Skeletal muscle satellite cell (primary cell): ENCODE measurements at regions not wholly inside any gene's neighbourhood (a gene's known extent, or its start where the extent isn't known, plus 50 kb on each side); places are given as distances from the start of the nearest gene placed in this dataset.
"Not testable (repeated sequence)": the region's sequence is repeated elsewhere in the genome, so short reads cannot be mapped to it uniquely, and the experiment has no call there.

Experiments used
- H3K27me3 ChIP-seq: 2 replicates; pipeline ENCODE4 v1.7.0; 2013; ENCODE audit warnings: low read length; ENCODE audit not compliant: control insufficient read depth, insufficient read depth
- H3K36me3 ChIP-seq: 2 replicates; pipeline ENCODE4 v1.7.0; 2013; ENCODE audit warnings: mild to moderate bottlenecking, control low read depth, low read length; ENCODE audit not compliant: insufficient read depth
- H3K4me1 ChIP-seq: 2 replicates; pipeline ENCODE4 v1.7.0; 2013; ENCODE audit warnings: low read length; ENCODE audit not compliant: control insufficient read depth, insufficient read depth
- H3K4me2 ChIP-seq: 2 replicates; pipeline ENCODE4 v1.7.0; 2013; ENCODE audit warnings: mild to moderate bottlenecking, low read length
- H3K4me3 ChIP-seq: 2 replicates; pipeline ENCODE4 v1.7.0; 2013; ENCODE audit warnings: low read length
- H3K9ac ChIP-seq: 2 replicates; pipeline ENCODE4 v1.7.0; 2013; ENCODE audit warnings: mild to moderate bottlenecking, low read depth, low read length, moderate library complexity
- H3K9me3 ChIP-seq: replicated peaks from 2 replicates; pipeline ENCODE4 v1.7.0; 2013; ENCODE audit warnings: mild to moderate bottlenecking, control low read depth, low read length

DNA sequence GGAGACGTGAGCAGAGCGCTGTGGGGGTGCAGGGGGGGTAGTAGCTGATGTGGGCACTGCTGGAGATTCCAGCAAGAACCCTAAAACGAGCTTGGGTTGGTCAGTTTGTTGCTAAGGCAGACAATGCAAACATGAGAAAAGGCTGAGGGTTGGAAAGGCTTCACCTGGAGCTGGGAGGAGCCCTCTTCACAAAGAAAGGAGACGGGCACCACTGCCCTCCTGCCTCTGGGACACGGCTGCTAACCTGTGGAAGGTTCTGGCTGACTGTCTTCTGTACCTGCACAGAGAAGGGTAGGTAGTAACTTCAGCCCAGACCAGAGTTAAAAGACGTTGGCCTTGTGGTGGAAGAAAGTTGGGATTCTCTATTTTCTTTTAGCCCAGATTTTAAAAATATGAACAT, 108.7 kb downstream of the SUCLA2 start:
- Histone ChIP-seq H3K4me1 (peaks cover 8% of the 10 kb centered on the region), H3K9ac (no peak overlapping the region), H3K36me3 (no peaks in the 10 kb centered on the region), H3K4me3 (no peak overlapping the region), H3K27me3 (no peaks in the 10 kb centered on the region), H3K4me2 (no peak overlapping the region), H3K9me3 (no peaks in the 10 kb centered on the region)

DNA sequence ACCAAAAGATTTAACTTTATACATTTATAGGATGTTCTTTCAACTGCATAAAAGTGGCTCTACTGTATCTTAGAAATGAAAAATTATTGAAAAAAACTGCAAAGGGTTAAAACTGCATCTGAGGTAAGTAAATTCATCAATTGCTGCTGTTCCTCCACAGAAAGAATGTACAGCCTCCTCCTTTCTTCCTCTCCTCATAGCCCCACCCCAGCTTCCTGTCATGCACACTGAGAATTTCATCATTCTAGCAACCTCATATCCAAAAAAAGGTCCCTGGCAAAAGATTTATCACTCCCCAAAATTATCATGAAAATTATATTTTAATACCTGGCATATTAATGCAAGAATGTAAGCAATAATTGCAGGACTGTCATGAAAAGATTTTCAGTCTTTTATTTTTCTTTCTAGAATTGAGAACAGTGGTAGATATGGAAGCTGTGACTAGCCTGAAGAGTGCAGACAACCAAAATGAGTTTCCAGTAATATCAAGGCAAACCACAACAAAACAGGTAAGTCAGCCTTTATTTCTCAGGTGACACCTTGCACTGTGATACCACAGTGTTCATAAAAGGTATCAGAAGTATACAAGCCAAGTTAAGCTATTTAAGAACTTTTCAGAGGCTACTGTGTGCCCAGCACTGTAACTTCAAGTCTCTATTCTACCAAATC, 110.8 kb downstream of the SUCLA2 start:
- H3K27me3 ChIP-seq, result no peaks in the 10 kb centered on the region
- H3K4me3 ChIP-seq, result no peak overlapping the region
- H3K36me3 ChIP-seq, result no peaks in the 10 kb centered on the region
- H3K4me1 ChIP-seq, result peaks cover 8% of the 10 kb centered on the region
- H3K9ac ChIP-seq, result no peak overlapping the region
- no peak overlapping the region for H3K4me2 ChIP-seq
- H3K9me3 ChIP-seq, result no peaks in the 10 kb centered on the region

GRCh38 chr13:47886314-47886713, 114.8 kb downstream of the SUCLA2 start:
- Histone ChIP-seq H3K9me3 (no peaks in the 10 kb centered on the region), H3K36me3 (no peaks in the 10 kb centered on the region), H3K9ac (no peak overlapping the region), H3K4me2 (no peak overlapping the region), H3K4me1 (no peaks in the 10 kb centered on the region), H3K4me3 (no peak overlapping the region), H3K27me3 (no peaks in the 10 kb centered on the region)

- H3K9ac ChIP-seq, result no peak overlapping the region
- no peak overlapping the region for H3K4me3 ChIP-seq
- no peaks in the 10 kb centered on the region for H3K9me3 ChIP-seq
- no peaks in the 10 kb centered on the region for H3K36me3 ChIP-seq
- no peaks in the 10 kb centered on the region for H3K27me3 ChIP-seq
- no peaks in the 10 kb centered on the region for H3K4me1 ChIP-seq
- no peak overlapping the region for H3K4me2 ChIP-seq
Measured at GRCh38 chr13:47875201-47875600, 125.9 kb downstream of the SUCLA2 start.

DNA sequence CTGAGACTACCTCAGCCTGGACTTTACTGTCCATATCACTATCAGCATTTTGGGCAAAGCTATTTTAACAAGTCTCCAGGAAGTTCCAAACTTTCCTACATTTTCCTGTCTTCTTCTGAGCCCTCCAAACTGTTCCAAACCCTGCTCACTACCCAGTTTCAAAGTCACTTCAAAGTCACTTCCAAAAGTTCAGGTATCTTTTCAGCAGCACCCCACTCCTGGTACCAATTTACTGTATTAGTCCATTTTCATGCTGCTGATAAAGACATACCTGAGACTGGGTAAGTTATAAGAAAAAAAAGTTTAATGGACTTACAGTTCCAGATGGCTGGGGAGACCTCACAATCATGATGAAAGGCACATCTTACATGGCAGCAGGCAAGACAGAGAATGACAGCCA, 127.1 kb downstream of the SUCLA2 start:
- H3K4me1 ChIP-seq, H3K4me3 ChIP-seq, H3K4me2 ChIP-seq, H3K36me3 ChIP-seq, H3K9ac ChIP-seq, H3K27me3 ChIP-seq, H3K9me3 ChIP-seq: not testable (repeated sequence)

DNA sequence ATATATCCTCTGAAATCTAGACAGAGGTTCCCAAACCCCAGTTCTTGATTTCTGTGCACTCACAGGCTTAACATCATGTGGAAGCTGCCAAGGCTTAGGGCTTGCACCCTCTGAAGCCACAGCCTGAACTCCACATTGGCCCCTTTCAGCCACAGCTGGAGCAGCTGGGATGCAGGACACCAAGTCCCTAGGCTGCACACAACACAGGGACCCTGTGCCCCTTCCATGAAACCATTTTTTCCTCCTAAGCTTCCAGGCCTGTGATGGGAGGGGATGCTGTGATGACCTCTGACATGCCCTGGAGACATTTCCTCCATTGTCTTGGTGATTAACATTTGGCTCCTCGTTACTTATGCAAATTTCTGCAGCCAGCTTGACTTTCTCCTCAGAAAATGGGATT, 127.8 kb downstream of the SUCLA2 start:
- H3K4me2 ChIP-seq, H3K27me3 ChIP-seq, H3K9ac ChIP-seq, H3K4me1 ChIP-seq, H3K4me3 ChIP-seq, H3K9me3 ChIP-seq, H3K36me3 ChIP-seq: not testable (repeated sequence)

DNA sequence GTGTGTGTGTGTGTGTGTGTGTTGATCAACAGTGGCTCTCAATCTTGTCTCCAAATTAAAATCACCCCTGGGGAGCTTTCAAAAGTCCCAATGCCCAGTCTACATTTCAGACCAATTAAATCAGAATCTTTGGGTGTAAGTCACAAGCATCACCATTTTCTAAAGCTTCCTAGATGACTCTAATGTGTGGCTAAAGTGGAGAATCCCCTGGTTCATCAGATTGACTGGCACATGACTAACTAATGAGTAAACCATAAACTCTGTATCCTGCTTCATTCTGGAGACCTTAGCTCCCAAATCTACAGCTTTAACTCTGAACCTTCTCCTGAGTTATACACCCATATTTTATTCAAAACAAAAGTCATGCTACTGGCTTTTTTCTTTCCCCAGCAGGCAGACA, 131.3 kb downstream of the SUCLA2 start:
- Histone ChIP-seq H3K36me3 (no peaks in the 10 kb centered on the region), H3K9me3 (no peaks in the 10 kb centered on the region), H3K4me3 (no peak overlapping the region), H3K9ac (no peak overlapping the region), H3K4me2 (no peak overlapping the region), H3K4me1 (no peaks in the 10 kb centered on the region), H3K27me3 (no peaks in the 10 kb centered on the region)

DNA sequence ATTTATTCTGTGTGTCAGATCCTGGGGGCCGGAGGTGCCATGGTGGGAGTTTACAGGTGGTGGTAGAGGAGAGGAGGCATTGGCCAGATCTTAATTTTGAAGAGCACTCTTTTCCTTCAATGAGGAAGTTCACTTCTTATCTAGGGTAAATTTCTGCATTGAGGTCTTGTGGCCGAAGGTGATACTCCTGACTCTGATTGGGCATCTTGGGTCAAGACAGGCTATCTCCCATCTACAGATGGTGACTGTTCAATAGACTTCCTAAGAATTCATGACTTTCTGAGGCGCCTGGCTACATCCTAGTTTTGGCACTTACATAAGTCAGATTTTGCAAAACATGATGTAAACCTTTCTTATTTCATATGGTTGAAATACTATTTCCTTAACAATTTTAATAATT, 135.2 kb downstream of the SUCLA2 start:
- no peaks in the 10 kb centered on the region for H3K27me3 ChIP-seq
- H3K36me3 ChIP-seq, result no peaks in the 10 kb centered on the region
- no peak overlapping the region for H3K9ac ChIP-seq
- no peaks in the 10 kb centered on the region for H3K9me3 ChIP-seq
- H3K4me3 ChIP-seq, result no peak overlapping the region
- no peaks in the 10 kb centered on the region for H3K4me1 ChIP-seq
- H3K4me2 ChIP-seq, result no peak overlapping the region

- no peaks in the 10 kb centered on the region for H3K27me3 ChIP-seq
- no peaks in the 10 kb centered on the region for H3K36me3 ChIP-seq
- peaks cover 12% of the 10 kb centered on the region for H3K4me1 ChIP-seq
- no peak overlapping the region for H3K4me2 ChIP-seq
- H3K4me3 ChIP-seq, result no peak overlapping the region
- no peaks in the 10 kb centered on the region for H3K9me3 ChIP-seq
- no peak overlapping the region for H3K9ac ChIP-seq
Measured at GRCh38 chr13:47862841-47863240, 138.2 kb downstream of the SUCLA2 start.

DNA sequence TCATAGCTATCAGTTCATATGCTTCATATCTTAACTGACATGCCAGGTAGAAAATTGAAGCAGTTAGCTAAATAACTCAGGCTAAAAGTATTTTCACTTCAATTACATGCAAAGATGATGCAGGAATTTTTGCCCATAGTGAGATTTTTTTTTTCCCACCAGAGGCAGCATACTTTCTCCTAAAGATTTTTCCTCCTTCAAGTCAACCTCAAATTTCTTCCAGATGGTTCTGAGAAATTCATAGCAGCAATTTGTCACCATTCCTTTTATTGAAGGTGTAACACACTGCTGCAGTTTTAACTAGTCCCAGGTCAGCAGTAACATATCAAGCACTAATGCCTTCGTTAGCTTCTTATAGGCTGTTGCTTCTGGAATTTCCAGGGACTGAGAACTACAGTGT, 141.9 kb downstream of the SUCLA2 start:
- H3K4me1 ChIP-seq, result peaks cover 12% of the 10 kb centered on the region
- H3K36me3 ChIP-seq, result no peaks in the 10 kb centered on the region
- no peak overlapping the region for H3K9ac ChIP-seq
- H3K4me3 ChIP-seq, result no peak overlapping the region
- H3K4me2 ChIP-seq, result peak overlapping the region; percentile 1
- no peaks in the 10 kb centered on the region for H3K9me3 ChIP-seq
- no peaks in the 10 kb centered on the region for H3K27me3 ChIP-seq

DNA sequence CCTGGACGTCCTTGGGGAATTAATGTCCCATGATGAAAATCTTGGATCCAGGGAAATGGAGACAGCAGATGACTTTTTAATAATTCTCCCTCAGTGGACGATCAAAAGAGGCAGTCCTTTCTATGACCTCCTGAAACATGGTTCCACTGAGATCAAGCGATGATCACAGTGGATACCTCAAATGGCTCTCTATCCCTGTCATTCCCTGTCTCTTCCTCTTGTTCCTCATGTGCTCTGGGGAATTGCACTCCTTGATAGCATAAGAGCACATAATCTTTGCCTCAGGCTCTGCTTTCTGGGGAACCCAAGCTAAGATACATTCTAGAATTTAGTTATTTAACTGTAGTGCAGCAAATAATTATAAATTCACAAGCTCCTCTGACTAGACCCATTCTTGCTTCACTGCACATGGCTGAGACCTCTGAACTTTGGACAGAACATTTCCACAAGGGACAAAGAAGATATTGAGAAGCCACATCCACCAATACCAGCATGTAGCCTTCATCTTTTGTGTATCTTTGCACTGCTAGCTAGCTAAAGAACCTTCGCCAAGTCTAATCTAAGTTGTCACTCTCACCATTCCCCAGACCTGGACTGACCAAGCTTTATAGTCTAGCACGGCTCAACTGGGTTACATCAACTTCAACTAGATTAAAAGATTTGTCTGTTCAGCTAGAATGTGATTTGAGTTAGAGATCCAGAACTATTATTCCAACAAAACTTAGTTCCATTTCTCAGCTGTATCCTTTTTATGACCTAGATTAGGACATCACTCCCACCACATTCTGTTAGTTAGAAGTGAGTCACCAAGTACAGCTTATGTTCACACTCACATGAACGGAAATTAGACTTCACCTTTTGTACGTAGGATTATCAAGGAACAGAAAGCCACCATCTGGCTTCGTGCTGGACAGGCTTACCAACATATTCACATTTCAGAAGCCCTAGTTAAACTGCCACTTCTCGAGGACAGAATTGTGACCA, 142.7 kb downstream of the SUCLA2 start:
- Histone ChIP-seq H3K36me3 (no peaks in the 10 kb centered on the region), H3K27me3 (no peaks in the 10 kb centered on the region), H3K9me3 (no peaks in the 10 kb centered on the region)

GRCh38 chr13:47853236-47853635, 147.8 kb downstream of the SUCLA2 start:
- Histone ChIP-seq H3K27me3 (no peaks in the 10 kb centered on the region), H3K36me3 (no peaks in the 10 kb centered on the region), H3K4me3 (no peak overlapping the region), H3K9ac (no peak overlapping the region), H3K4me2 (no peak overlapping the region), H3K9me3 (no peaks in the 10 kb centered on the region), H3K4me1 (peaks cover 9% of the 10 kb centered on the region)

More for the DNA sequence above, 142.7 kb downstream of the SUCLA2 start:
- Histone ChIP-seq H3K4me2 (peak overlapping the region; percentile 31), H3K4me1 (peaks cover 12% of the 10 kb centered on the region), H3K9ac (no peak overlapping the region), H3K4me3 (no peak overlapping the region)
